Endothelial cell of umbilical vein (primary cell): ENCODE measurements at regions not wholly inside any gene's neighbourhood (a gene's known extent, or its start where the extent isn't known, plus 50 kb on each side); places are given as distances from the start of the nearest gene placed in this dataset.

Experiments
- BruUV-seq: library from RNA; stranded (reverse); fragments of 400-500 nt; replicated peaks from 2 replicates; lab custom pipeline; 2021; lab: Mats Ljungman, UMichigan
- CTCF ChIA-PET: fragments of 300-600, 350-600 bp; sonication (Branson Sonifier 250); formaldehyde crosslinking; loops from one replicate; lab custom pipeline; 2021; ENCODE audit warnings: antibody characterized with exemption, inconsistent platforms; lab: Charles Lee
- POLR2A ChIA-PET: fragments of 300-600, 350-600 bp; sonication (Branson Sonifier 250); formaldehyde crosslinking; loops from one replicate; lab custom pipeline; 2021; ENCODE audit warnings: antibody characterized with exemption, inconsistent platforms; lab: Charles Lee
- DNase-seq: peaks from one replicate; pipeline ENCODE4 v3.0.0-alpha.2; 2011; ENCODE audit warnings: low read depth, low spot score
- FAIRE-seq: peaks from 2 replicates; lab custom pipeline; 2011; peaks lifted over from hg19 to GRCh38; lab: Jason Lieb, UNC
- H2AFZ ChIP-seq: 2 replicates; pipeline ENCODE4 v1.6.0; 2012; ENCODE audit warnings: low read depth, low read length, control low read depth, inconsistent platforms
- H3K27ac ChIP-seq: 2 replicates; pipeline ENCODE4 v1.5.1; 2011; ENCODE audit warnings: low read depth, mild to moderate bottlenecking, control low read depth, low read length, moderate library complexity; ENCODE audit not compliant: insufficient read depth
- H3K27me3 ChIP-seq, 2 experiments: 2 replicates each; pipeline versions ENCODE4 v1.6.0 to v1.6.1; 2011; ENCODE audit warnings: low read length in 2 of 2, mixed read lengths in 1 of 2; ENCODE audit not compliant: control insufficient read depth in 2 of 2, insufficient read depth in 2 of 2
- H3K36me3 ChIP-seq, 2 experiments: 2 replicates in 1 of 2; 3 replicates in 1 of 2; pipeline ENCODE4 v1.5.1; 2011; ENCODE audit warnings: low read length in 2 of 2, mild to moderate bottlenecking in 1 of 2, moderate library complexity in 1 of 2; ENCODE audit not compliant: control insufficient read depth in 2 of 2, insufficient read depth in 2 of 2; ENCODE audit errors: extremely low read depth in 1 of 2
- H3K4me1 ChIP-seq: 3 replicates; pipeline ENCODE4 v1.5.1; 2011; ENCODE audit warnings: mild to moderate bottlenecking, low read length; ENCODE audit not compliant: control insufficient read depth, insufficient read depth; ENCODE audit errors: extremely low read depth
- H3K4me2 ChIP-seq: 2 replicates; pipeline ENCODE4 v1.6.1; 2011; ENCODE audit warnings: low read length, control low read depth, mixed read lengths; ENCODE audit not compliant: insufficient read depth
- H3K4me3 ChIP-seq, 3 experiments: fragments of 200-600 bp in 1 of 3; sonication (generic), shearing (Covaris generic) in 1 of 3; replicated peaks in 1 of 3; 2 replicates each; pipeline ENCODE4 v1.5.1; 2011 to 2016; ENCODE audit warnings: control low read depth in 3 of 3, low read length in 3 of 3, mild to moderate bottlenecking in 2 of 3, inconsistent platforms in 1 of 3, low read depth in 1 of 3, moderate library complexity in 1 of 3; ENCODE audit not compliant: insufficient read depth in 1 of 3
- H3K79me2 ChIP-seq: 2 replicates; pipeline ENCODE4 v1.6.0; 2012; ENCODE audit warnings: low read length, inconsistent platforms; ENCODE audit not compliant: control insufficient read depth, insufficient read depth
- H3K9ac ChIP-seq: replicated peaks from 2 replicates; pipeline ENCODE3; 2011; ENCODE audit warnings: low read length, control low read depth; ENCODE audit not compliant: insufficient read depth; ENCODE audit errors: extremely low read depth
- H3K9me1 ChIP-seq: replicated peaks from 3 replicates; pipeline ENCODE4 v1.6.0; 2011; ENCODE audit warnings: mild to moderate bottlenecking, low read length; ENCODE audit not compliant: control insufficient read depth, insufficient read depth; ENCODE audit errors: extremely low read depth
- H3K9me3 ChIP-seq: replicated peaks from 2 replicates; pipeline ENCODE4 v1.5.1; 2012; ENCODE audit warnings: low read length, inconsistent platforms; ENCODE audit not compliant: control insufficient read depth, insufficient read depth
- H4K20me1 ChIP-seq: replicated peaks from 2 replicates; pipeline ENCODE3; 2011; ENCODE audit warnings: mild to moderate bottlenecking, low read length; ENCODE audit not compliant: control insufficient read depth, insufficient read depth; ENCODE audit errors: extremely low read depth
- CTCF ChIP-seq, 2 donors: IDR thresholded peaks; 1 replicate in 1 of 2; 2 replicates in 1 of 2; pipeline ENCODE4 v1.5.1; 2011; ENCODE audit warnings: low read length in 2 of 2, mild to moderate bottlenecking in 2 of 2, moderate library complexity in 2 of 2, control low read depth in 1 of 2, inconsistent platforms in 1 of 2, low read depth in 1 of 2; ENCODE audit not compliant: insufficient read depth in 1 of 2; ENCODE audit errors: extremely low read depth in 1 of 2
- EZH2 ChIP-seq: IDR thresholded peaks from 2 replicates; pipeline ENCODE4 v1.6.1; 2012; ENCODE audit warnings: borderline replicate concordance, low read depth, mild to moderate bottlenecking, moderate library complexity, low read length, inconsistent platforms; ENCODE audit not compliant: severe bottlenecking
- FOS ChIP-seq: IDR thresholded peaks from 2 replicates; pipeline ENCODE4 v1.6.1; 2011; ENCODE audit warnings: mild to moderate bottlenecking, low read length, moderate library complexity, borderline replicate concordance; ENCODE audit not compliant: insufficient read depth
- GATA2 ChIP-seq: IDR thresholded peaks from 2 replicates; pipeline ENCODE4 v1.7.0; 2011; ENCODE audit warnings: low read depth, mild to moderate bottlenecking, moderate library complexity, mixed read lengths, low read length; ENCODE audit not compliant: insufficient read length, insufficient read depth
- JUN ChIP-seq: IDR thresholded peaks from 2 replicates; pipeline ENCODE4 v1.6.1; 2011; ENCODE audit warnings: borderline replicate concordance, low read depth; ENCODE audit not compliant: insufficient read length, insufficient read depth
- MAX ChIP-seq: IDR thresholded peaks from 2 replicates; pipeline ENCODE4 v1.6.1; 2011; ENCODE audit not compliant: insufficient read depth, insufficient read length
- MYC ChIP-seq: IDR thresholded peaks from one replicate; pipeline ENCODE4 v1.6.1; 2011; ENCODE audit warnings: mild to moderate bottlenecking, low read depth, low read length
- POLR2A ChIP-seq: IDR thresholded peaks from 2 replicates; pipeline ENCODE4 v1.6.1; 2012; ENCODE audit warnings: low read depth, mild to moderate bottlenecking, control low read depth, low read length
- POLR2AphosphoS5 ChIP-seq: IDR thresholded peaks from 2 replicates; pipeline ENCODE4 v1.6.1; 2012; ENCODE audit warnings: low read depth, mild to moderate bottlenecking, control low read depth, low read length, moderate library complexity; ENCODE audit not compliant: insufficient read depth
- dilution Hi-C: fragments of 300-500 bp; cut with MboI; formaldehyde crosslinking; loops from one replicate; pipeline ENCODE4 v1.15.0; 2019; ENCODE audit warnings: low sequenced_read_pairs; ENCODE audit not compliant: extremely low pct_ligation_motif_present
- intact Hi-C: fragments of 100-400 bp; cut with micrococcal nuclease; formaldehyde crosslinking; loops from one replicate; pipeline ENCODE4 v1.10.0; 2022

GRCh38 chr1:57594002-57594401 is 170.1 kb upstream of the DAB1 start:
- BruUV-seq: no TSS peak

More at GRCh38 chr1:57594002-57594401, 170.1 kb upstream of the DAB1 start:
- no peaks in the 10 kb centered on the region for H3K9me3 ChIP-seq
- no peaks in the 10 kb centered on the region for H4K20me1 ChIP-seq
- no peak overlapping the region for H3K4me2 ChIP-seq
- ChIA-PET CTCF (no interaction called here), POLR2A (no interaction called here)
- dilution Hi-C loops: no loop called here
- DNase-seq (no peak), FAIRE-seq (no peak)
- H3K27ac ChIP-seq: no peak overlapping the region
- H3K36me3 ChIP-seq: no peaks in the 10 kb centered on the region
- H3K9me1 ChIP-seq: no peaks in the 10 kb centered on the region
- H3K4me3 ChIP-seq: no peak overlapping the region
- no peaks in the 10 kb centered on the region for H3K79me2 ChIP-seq
- H3K27me3 ChIP-seq: no peaks in the 10 kb centered on the region
- H2AFZ ChIP-seq: no peak overlapping the region
- intact Hi-C loops: no loop called here
- no peak overlapping the region for H3K9ac ChIP-seq
- TF ChIP-seq GATA2 (no peak), POLR2AphosphoS5 (no peak), POLR2A (no peak), EZH2 (no peak), JUN (no peak), CTCF (IDR thresholded peaks at IDR 0.05; ENCODE audit: extremely low read depth in 1 of 2, insufficient read depth in 1 of 2, low read depth in 1 of 2, low read length in 2 of 2) (no peak), FOS (no peak), MAX (no peak), MYC (no peak)
- no peaks in the 10 kb centered on the region for H3K4me1 ChIP-seq
